D721Med (cell line): ENCODE measurements at regions not wholly inside any gene's neighbourhood (a gene's known extent, or its start where the extent isn't known, plus 50 kb on each side); places are given as distances from the start of the nearest gene placed in this dataset.

Source experiments
- DNase-seq: peaks from one replicate; pipeline ENCODE4 v3.0.0; 2011; ENCODE audit warnings: low spot score; ENCODE audit not compliant: insufficient read length
- FAIRE-seq: peaks from 2 replicates; lab custom pipeline; 2011; peaks lifted over from hg19 to GRCh38; lab: Jason Lieb, UNC
- CTCF ChIP-seq: IDR thresholded peaks from 2 replicates; pipeline ENCODE4 v1.5.1; 2012; ENCODE audit warnings: mild to moderate bottlenecking, control low read depth; ENCODE audit not compliant: insufficient read depth; ENCODE audit errors: missing control alignments

- TF ChIP-seq CTCF = no peak
- DNase-seq (no peak), FAIRE-seq (no peak)
These were observed 529.5 kb upstream of the PCDH15 start for GRCh38 chr10:55330486-55330885.

- TF ChIP-seq CTCF = no peak
- DNase-seq = no peak
- FAIRE-seq = no peak
These were observed 528.8 kb upstream of the PCDH15 start for GRCh38 chr10:55329796-55330195.

GRCh38 chr10:55320187-55320700, 519.2 kb upstream of the PCDH15 start:
- TF ChIP-seq CTCF = no peak
- FAIRE-seq (no peak), DNase-seq (no peak)

DNA sequence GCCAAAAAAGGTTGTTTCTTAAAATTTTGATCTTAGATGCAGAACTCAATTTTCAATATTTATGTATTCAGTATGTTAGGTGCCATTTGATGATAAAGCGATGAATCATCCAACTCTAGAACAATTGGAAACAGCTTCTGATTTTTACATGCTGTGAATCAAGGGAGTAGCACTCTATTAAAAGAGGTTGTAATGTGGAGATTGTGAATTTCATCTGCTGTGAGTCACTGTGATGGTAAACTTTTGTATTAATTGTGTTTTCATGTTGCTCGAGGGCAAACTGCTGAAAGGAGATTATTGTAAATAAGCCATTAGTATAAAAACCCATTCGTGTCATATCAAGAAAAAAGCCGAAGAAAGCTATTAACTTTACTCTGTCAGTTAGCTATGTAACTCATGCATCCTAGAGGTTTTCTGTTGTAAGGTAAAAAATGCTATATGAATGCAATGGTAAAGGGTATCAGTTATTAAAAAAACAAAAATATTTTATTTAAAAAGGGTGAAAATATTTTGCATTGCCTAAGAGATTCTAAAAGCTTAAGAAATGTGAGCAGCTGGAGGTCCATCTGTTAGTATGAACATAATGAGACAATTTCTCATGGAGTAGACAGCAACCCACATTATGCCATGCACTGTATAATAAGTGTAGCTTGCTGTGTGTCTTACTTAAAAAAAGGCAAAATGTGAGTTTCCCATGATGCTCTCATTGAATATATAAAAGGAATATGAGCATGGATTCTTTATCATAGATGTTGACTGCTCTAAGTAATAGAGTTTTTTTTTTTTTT, 511.0 kb upstream of the PCDH15 start:
- FAIRE-seq (peak; percentile 91), DNase-seq (peak; percentile 15)
- no peak for TF ChIP-seq CTCF

DNA sequence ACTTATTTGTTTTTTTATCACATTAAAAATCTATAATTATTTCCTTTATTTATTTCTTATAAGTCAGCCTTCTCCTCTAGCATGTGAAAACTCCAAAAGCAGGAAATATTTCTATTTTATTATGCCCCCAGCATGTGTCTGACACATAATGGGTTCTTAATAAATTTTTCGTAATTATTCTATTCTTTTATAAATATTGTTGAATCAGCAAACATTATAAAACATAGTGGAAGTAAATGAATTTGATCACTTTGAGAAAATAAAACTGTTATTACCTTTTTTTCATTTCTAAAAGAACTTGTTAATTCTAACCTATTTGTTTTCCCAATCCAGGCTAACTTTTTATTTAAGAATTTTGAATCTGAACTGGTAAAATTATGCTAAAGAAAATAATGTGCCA, 509.1 kb upstream of the PCDH15 start:
- FAIRE-seq (no peak), DNase-seq (no peak)
- TF ChIP-seq CTCF = no peak

GRCh38 chr10:55305285-55305684, 504.3 kb upstream of the PCDH15 start:
- DNase-seq (no peak), FAIRE-seq (peak; percentile 29)
- TF ChIP-seq CTCF = no peak

DNA sequence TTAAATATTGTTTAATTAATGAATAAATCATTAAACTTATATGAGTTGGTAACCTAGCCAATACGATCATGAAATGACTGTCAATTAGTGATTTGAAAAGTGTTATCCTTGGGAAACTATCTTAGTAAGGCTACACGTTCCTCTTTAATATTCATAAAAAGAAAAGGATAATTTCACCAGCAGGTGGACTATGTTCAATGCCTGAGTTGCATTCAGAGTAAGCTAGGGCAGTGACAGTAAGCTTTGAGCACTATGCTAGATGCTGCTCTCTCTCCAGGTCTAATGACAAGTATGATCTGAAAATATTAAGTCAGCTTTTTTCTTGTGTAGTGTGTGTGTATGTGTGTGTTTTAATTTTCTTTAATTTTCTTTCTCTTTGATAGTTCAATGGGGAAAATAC, 486.3 kb upstream of the PCDH15 start:
- FAIRE-seq (no peak), DNase-seq (no peak)
- peak; percentile 31 for TF ChIP-seq CTCF
